ENCODE measurements at regions not wholly inside any gene's neighbourhood (a gene's known extent, or its start where the extent isn't known, plus 50 kb on each side); places are given as distances from the start of the nearest gene placed in this dataset.

DNA sequence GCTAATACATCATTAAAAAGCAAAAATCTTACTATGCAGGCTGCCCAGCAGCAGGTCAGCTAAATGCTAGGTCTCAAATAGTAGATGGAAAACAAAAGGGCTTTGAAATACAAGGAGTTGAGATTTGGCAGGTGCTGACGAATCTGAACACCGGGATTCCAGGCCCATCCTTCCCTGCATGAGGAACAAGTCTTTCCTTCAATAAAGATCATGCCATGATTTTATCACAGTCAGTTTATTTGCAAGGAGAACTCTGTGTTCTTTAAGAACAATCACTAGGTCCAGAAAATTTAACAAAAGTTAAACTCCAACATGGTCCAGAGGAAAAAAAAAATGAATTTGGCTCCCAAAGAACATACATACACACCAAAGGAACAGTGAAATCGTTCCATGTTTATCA lies 551.4 kb downstream of the SLITRK6 start:
- ATAC-seq (ENCODE audit: low read depth) (no peak), DNase-seq (no peak)
- POLR2A ChIA-PET, result no interaction called here
- intact Hi-C loops (cut with micrococcal nuclease), result no loop called here
- CTCF ChIA-PET, result no interaction called here
- Histone ChIP-seq H3K27ac (ENCODE audit: low read length in 2 of 2) (no peak overlapping the region), H3K79me2 (ENCODE audit: control insufficient read depth, insufficient read depth, low read length) (no peaks in the 10 kb centered on the region), H3K4me1 (ENCODE audit: control insufficient read depth in 2 of 2, insufficient read depth in 2 of 2, low read length in 2 of 2) (no peaks in the 10 kb centered on the region), H4K20me1 (ENCODE audit: control insufficient read depth, insufficient read depth, low read length, poor library complexity, severe bottlenecking) (no peaks in the 10 kb centered on the region), H3K9ac (ENCODE audit: low read length) (no peak overlapping the region), H3K4me3 (ENCODE audit: control extremely low read depth in 1 of 5, extremely low read depth in 1 of 5, insufficient read depth in 1 of 5, low read depth in 2 of 5, low read length in 4 of 5) (no peak overlapping the region), H3K36me3 (replicated peaks in 1 of 2; ENCODE audit: control extremely low read depth in 1 of 2, control insufficient read depth in 1 of 2, extremely low read depth in 1 of 2, insufficient read depth in 2 of 2, low read length in 1 of 2) (no peaks in the 10 kb centered on the region), H2AFZ (ENCODE audit: insufficient read depth, low read depth, low read length, poor library complexity, severe bottlenecking) (no peak overlapping the region), H3K27me3 (replicated peaks in 1 of 4; ENCODE audit: control extremely low read depth in 1 of 4, control insufficient read depth in 3 of 4, insufficient read depth in 4 of 4, low read length in 3 of 4) (no peaks in the 10 kb centered on the region), H3K4me2 (replicated peaks; ENCODE audit: low read depth, low read length, poor library complexity, severe bottlenecking) (no peak overlapping the region), H3K9me3 (ENCODE audit: control extremely low read depth in 1 of 3, control insufficient read depth in 2 of 3, insufficient read depth in 1 of 3, low read length in 2 of 3) (no peaks in the 10 kb centered on the region)
- H3K27me3 Mint-ChIP-seq, result no peaks in the 10 kb centered on the region
- no peak for TF ChIP-seq EZH2 (IDR thresholded peaks at IDR 0.05; ENCODE audit: borderline replicate concordance, insufficient read depth, low read depth, low read length, poor library complexity, severe bottlenecking)
- TF ChIP-seq, protein P1, sequence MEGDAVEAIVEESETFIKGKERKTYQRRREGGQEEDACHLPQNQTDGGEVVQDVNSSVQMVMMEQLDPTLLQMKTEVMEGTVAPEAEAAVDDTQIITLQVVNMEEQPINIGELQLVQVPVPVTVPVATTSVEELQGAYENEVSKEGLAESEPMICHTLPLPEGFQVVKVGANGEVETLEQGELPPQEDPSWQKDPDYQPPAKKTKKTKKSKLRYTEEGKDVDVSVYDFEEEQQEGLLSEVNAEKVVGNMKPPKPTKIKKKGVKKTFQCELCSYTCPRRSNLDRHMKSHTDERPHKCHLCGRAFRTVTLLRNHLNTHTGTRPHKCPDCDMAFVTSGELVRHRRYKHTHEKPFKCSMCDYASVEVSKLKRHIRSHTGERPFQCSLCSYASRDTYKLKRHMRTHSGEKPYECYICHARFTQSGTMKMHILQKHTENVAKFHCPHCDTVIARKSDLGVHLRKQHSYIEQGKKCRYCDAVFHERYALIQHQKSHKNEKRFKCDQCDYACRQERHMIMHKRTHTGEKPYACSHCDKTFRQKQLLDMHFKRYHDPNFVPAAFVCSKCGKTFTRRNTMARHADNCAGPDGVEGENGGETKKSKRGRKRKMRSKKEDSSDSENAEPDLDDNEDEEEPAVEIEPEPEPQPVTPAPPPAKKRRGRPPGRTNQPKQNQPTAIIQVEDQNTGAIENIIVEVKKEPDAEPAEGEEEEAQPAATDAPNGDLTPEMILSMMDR (IDR thresholded peaks at IDR 0.05), result no peak
- H3K9me3 Mint-ChIP-seq (ENCODE audit: insufficient read depth), result peaks cover 2% of the 10 kb centered on the region
- H3K4me1 Mint-ChIP-seq, result no peaks in the 10 kb centered on the region
- WGBS (ENCODE audit: insufficient coverage), result 70% methylated on average over 2 of the region's 3 CpGs
- H3K4me3 Mint-ChIP-seq, result no peak overlapping the region
- H3K27ac Mint-ChIP-seq, result no peak overlapping the region

DNA sequence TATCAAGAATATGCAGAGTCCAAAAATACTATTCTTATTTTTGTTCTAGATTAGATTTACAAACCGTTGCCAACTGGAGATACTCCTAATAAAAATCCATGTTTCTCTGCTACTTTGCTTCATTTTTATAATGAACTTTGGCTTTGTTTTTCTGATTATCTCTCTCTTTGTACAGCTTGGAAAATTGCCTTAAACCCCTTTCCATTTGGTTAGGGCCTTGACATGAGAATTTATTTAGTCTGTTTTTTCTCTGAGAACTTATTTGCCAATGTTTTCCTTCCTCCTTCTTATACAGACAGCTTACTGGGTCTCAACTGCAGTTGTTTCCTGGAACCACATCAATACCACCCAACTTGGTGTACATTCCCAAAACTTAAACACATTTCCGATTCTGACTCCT lies 555.4 kb downstream of the SLITRK6 start:
- DNase-seq (no peak), ATAC-seq (ENCODE audit: low read depth) (no peak)
- Histone ChIP-seq H3K36me3 (replicated peaks in 1 of 2; ENCODE audit: control extremely low read depth in 1 of 2, control insufficient read depth in 1 of 2, extremely low read depth in 1 of 2, insufficient read depth in 2 of 2, low read length in 1 of 2) (no peaks in the 10 kb centered on the region), H3K9me3 (ENCODE audit: control extremely low read depth in 1 of 3, control insufficient read depth in 2 of 3, insufficient read depth in 1 of 3, low read length in 2 of 3) (no peaks in the 10 kb centered on the region), H3K4me1 (ENCODE audit: control insufficient read depth in 2 of 2, insufficient read depth in 2 of 2, low read length in 2 of 2) (no peaks in the 10 kb centered on the region), H4K20me1 (ENCODE audit: control insufficient read depth, insufficient read depth, low read length, poor library complexity, severe bottlenecking) (no peaks in the 10 kb centered on the region), H3K4me3 (ENCODE audit: control extremely low read depth in 1 of 5, extremely low read depth in 1 of 5, insufficient read depth in 1 of 5, low read depth in 2 of 5, low read length in 4 of 5) (no peak overlapping the region), H3K27ac (ENCODE audit: low read length in 2 of 2) (no peak overlapping the region), H3K9ac (ENCODE audit: low read length) (no peak overlapping the region), H3K79me2 (ENCODE audit: control insufficient read depth, insufficient read depth, low read length) (no peaks in the 10 kb centered on the region), H3K27me3 (replicated peaks in 1 of 4; ENCODE audit: control extremely low read depth in 1 of 4, control insufficient read depth in 3 of 4, insufficient read depth in 4 of 4, low read length in 3 of 4) (no peaks in the 10 kb centered on the region), H2AFZ (ENCODE audit: insufficient read depth, low read depth, low read length, poor library complexity, severe bottlenecking) (no peak overlapping the region), H3K4me2 (replicated peaks; ENCODE audit: low read depth, low read length, poor library complexity, severe bottlenecking) (no peak overlapping the region)
- intact Hi-C loops (cut with micrococcal nuclease), result no loop called here
- no CpG with 5 or more reads among the region's 2 CpGs for WGBS (ENCODE audit: insufficient coverage)
- TF ChIP-seq, protein P1 (IDR thresholded peaks at IDR 0.05), result no peak
- TF ChIP-seq EZH2 (IDR thresholded peaks at IDR 0.05; ENCODE audit: borderline replicate concordance, insufficient read depth, low read depth, low read length, poor library complexity, severe bottlenecking), result no peak
- H3K27ac Mint-ChIP-seq, result no peak overlapping the region
- ChIA-PET POLR2A (no interaction called here), CTCF (no interaction called here)
- H3K4me3 Mint-ChIP-seq, result no peak overlapping the region
- peaks cover 2% of the 10 kb centered on the region for H3K9me3 Mint-ChIP-seq (ENCODE audit: insufficient read depth)
- no peaks in the 10 kb centered on the region for H3K27me3 Mint-ChIP-seq
- H3K4me1 Mint-ChIP-seq, result no peaks in the 10 kb centered on the region

Measured in B cell (primary cell).